HEK293T (cell line): ENCODE measurements at regions not wholly inside any gene's neighbourhood (a gene's known extent, or its start where the extent isn't known, plus 50 kb on each side); places are given as distances from the start of the nearest gene placed in this dataset.

Experiments used
- ARNT ChIP-seq: fragments of 450-650 bp; IDR thresholded peaks from 2 replicates; pipeline ENCODE4 v1.6.1; 2017; ENCODE audit warnings: mild to moderate bottlenecking
- BHLHE40 ChIP-seq: fragments of 450-650 bp; IDR thresholded peaks from 2 replicates; pipeline ENCODE4 v1.6.1; 2016; ENCODE audit warnings: mild to moderate bottlenecking, moderate library complexity, borderline replicate concordance
- CTBP1 ChIP-seq: fragments of 450-650 bp; IDR thresholded peaks from 2 replicates; pipeline ENCODE4 v1.6.1; 2016; ENCODE audit warnings: borderline replicate concordance
- FOXA1 ChIP-seq: fragments of 450-650 bp; IDR thresholded peaks from 2 replicates; pipeline ENCODE4 v1.6.1; 2016; ENCODE audit warnings: mild to moderate bottlenecking
- FOXK2 ChIP-seq: fragments of 450-650 bp; IDR thresholded peaks from 2 replicates; pipeline ENCODE4 v1.6.1; 2016; ENCODE audit warnings: mild to moderate bottlenecking
- FOXM1 ChIP-seq: fragments of 450-650 bp; IDR thresholded peaks from 2 replicates; pipeline ENCODE4 v1.6.1; 2017; ENCODE audit warnings: mild to moderate bottlenecking, borderline replicate concordance
- HDGF ChIP-seq: fragments of 450-650 bp; IDR thresholded peaks from 2 replicates; pipeline ENCODE4 v1.6.1; 2017; ENCODE audit warnings: antibody characterized with exemption, borderline replicate concordance
- LEF1 ChIP-seq: fragments of 450-650 bp; IDR thresholded peaks from 2 replicates; pipeline ENCODE4 v1.6.1; 2017; ENCODE audit warnings: mild to moderate bottlenecking, borderline replicate concordance
- SP1 ChIP-seq: fragments of 450-650 bp; IDR thresholded peaks from 2 replicates; pipeline ENCODE4 v1.6.1; 2017
- SUZ12 ChIP-seq: fragments of 450-650 bp; IDR thresholded peaks from 2 replicates; pipeline ENCODE4 v1.6.1; 2016; ENCODE audit warnings: mild to moderate bottlenecking
- TARDBP ChIP-seq: fragments of 450-650 bp; IDR thresholded peaks from 2 replicates; pipeline ENCODE4 v1.6.1; 2016
- ZNF384 ChIP-seq: fragments of 450-650 bp; IDR thresholded peaks from 2 replicates; pipeline ENCODE4 v1.6.1; 2016
- TF ChIP-seq, protein P1 (sequence below): fragments of 450-650 bp; IDR thresholded peaks from 2 replicates; pipeline ENCODE4 v1.6.1; 2016

DNA sequence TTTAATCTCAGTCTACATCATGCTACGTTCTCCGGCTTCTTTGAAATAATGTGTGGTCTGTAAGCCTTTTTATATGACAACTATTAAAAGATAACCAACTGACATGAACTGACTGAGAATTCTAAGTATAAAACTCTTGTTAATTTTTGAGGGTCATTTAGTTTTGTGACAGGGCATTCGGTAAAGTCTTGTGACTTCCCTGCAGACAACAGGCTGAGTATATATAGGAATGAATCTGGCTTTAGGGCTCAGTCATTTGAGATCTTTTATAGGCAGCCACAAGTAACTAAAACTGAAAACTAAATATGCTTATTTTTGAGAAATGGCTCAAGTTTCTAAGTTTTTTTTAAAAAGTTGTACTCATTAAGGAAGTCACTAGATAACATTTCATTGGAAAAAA lies 62.5 kb upstream of the SCIN start:
- TF ChIP-seq FOXA1: no peak
- no peak for TF ChIP-seq SUZ12
- no peak for TF ChIP-seq LEF1
- TF ChIP-seq SP1: no peak
- TF ChIP-seq HDGF: no peak
- no peak for TF ChIP-seq BHLHE40
- TF ChIP-seq, protein P1, sequence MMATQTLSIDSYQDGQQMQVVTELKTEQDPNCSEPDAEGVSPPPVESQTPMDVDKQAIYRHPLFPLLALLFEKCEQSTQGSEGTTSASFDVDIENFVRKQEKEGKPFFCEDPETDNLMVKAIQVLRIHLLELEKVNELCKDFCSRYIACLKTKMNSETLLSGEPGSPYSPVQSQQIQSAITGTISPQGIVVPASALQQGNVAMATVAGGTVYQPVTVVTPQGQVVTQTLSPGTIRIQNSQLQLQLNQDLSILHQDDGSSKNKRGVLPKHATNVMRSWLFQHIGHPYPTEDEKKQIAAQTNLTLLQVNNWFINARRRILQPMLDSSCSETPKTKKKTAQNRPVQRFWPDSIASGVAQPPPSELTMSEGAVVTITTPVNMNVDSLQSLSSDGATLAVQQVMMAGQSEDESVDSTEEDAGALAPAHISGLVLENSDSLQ: no peak
- TF ChIP-seq FOXM1: no peak
- TF ChIP-seq FOXK2: no peak
- TF ChIP-seq ZNF384: no peak
- TF ChIP-seq TARDBP: no peak
- TF ChIP-seq CTBP1: no peak
- no peak for TF ChIP-seq ARNT
